Ishikawa (cell line): ENCODE measurements at regions not wholly inside any gene's neighbourhood (a gene's known extent, or its start where the extent isn't known, plus 50 kb on each side); places are given as distances from the start of the nearest gene placed in this dataset.

ENCODE experiments used
- CREB1 ChIP-seq: IDR thresholded peaks from 2 replicates; pipeline ENCODE4 v1.6.1; 2012; ENCODE audit warnings: low read depth
- EGR1 ChIP-seq: IDR thresholded peaks from 2 replicates; pipeline ENCODE4 v1.6.1; 2012
- MAX ChIP-seq: IDR thresholded peaks from 2 replicates; pipeline ENCODE4 v1.6.1; 2012
- RAD21 ChIP-seq: IDR thresholded peaks from 2 replicates; pipeline ENCODE4 v1.6.1; 2012; ENCODE audit warnings: low read depth
- REST ChIP-seq: IDR thresholded peaks from 2 replicates; pipeline ENCODE4 v1.6.1; 2012; ENCODE audit warnings: low read depth, mild to moderate bottlenecking
- TAF1 ChIP-seq: IDR thresholded peaks from 2 replicates; pipeline ENCODE4 v1.6.1; 2012; ENCODE audit warnings: low read depth, mild to moderate bottlenecking
- TEAD4 ChIP-seq: IDR thresholded peaks from 2 replicates; pipeline ENCODE4 v1.6.1; 2012
- ZBTB7A ChIP-seq: IDR thresholded peaks from 2 replicates; pipeline ENCODE4 v1.6.1; 2012; ENCODE audit warnings: low read depth

GRCh38 chrX:21014326-21014725 lies 359.9 kb upstream of the CNKSR2 start:
- TF ChIP-seq EGR1: no peak
- no peak for TF ChIP-seq CREB1
- no peak for TF ChIP-seq TEAD4
- TF ChIP-seq TAF1: no peak
- no peak for TF ChIP-seq RAD21
- TF ChIP-seq MAX: no peak
- TF ChIP-seq REST: no peak
- TF ChIP-seq ZBTB7A: no peak
